PC-3 (cell line): ENCODE measurements at regions not wholly inside any gene's neighbourhood (a gene's known extent, or its start where the extent isn't known, plus 50 kb on each side); places are given as distances from the start of the nearest gene placed in this dataset.

Experiments
- ATAC-seq: fragments of 200-7000 bp; cut with Tn5 transposase; 2 replicates; pipeline ENCODE4 v1.9.1; 2020; ENCODE audit warnings: mild to moderate bottlenecking, moderate library complexity
- BruUV-seq: library from RNA; stranded (reverse); fragments of 400-500 nt; replicated peaks from 2 replicates; lab custom pipeline; 2021; lab: Mats Ljungman, UMichigan
- CTCF ChIA-PET: fragments of 300-600 bp; sonication (Branson Sonifier 250); formaldehyde crosslinking; loops from one replicate; lab custom pipeline; 2022; ENCODE audit warnings: antibody characterized with exemption; lab: Charles Lee
- POLR2A ChIA-PET: fragments of 300-600 bp; sonication (Branson Sonifier 250); formaldehyde crosslinking; loops from one replicate; lab custom pipeline; 2022; ENCODE audit warnings: antibody characterized with exemption; ENCODE audit not compliant: unreplicated experiment; lab: Charles Lee
- DNase-seq: peaks from one replicate; pipeline ENCODE4 v3.0.0-alpha.2; 2015
- H2AFZ ChIP-seq: fragments of 300-600 bp; sonication (generic); 2 replicates; pipeline ENCODE4 v1.6.0; 2016; ENCODE audit warnings: antibody characterized with exemption, low read length
- H3F3A ChIP-seq: fragments of 300-600 bp; sonication (generic); one replicate; pipeline ENCODE4 v1.6.0; 2017; ENCODE audit warnings: antibody characterized with exemption, low read length, control low read depth, mild to moderate bottlenecking; ENCODE audit not compliant: unreplicated experiment
- H3K27ac ChIP-seq: fragments of 300-600 bp; sonication (generic); 2 replicates; pipeline ENCODE4 v1.5.1; 2016; ENCODE audit warnings: mild to moderate bottlenecking, low read length
- H3K27me3 ChIP-seq: fragments of 300-600 bp; sonication (generic); 2 replicates; pipeline ENCODE4 v1.6.1; 2016; ENCODE audit warnings: low read length, mixed read lengths
- H3K36me3 ChIP-seq: fragments of 300-600 bp; sonication (generic); 2 replicates; pipeline ENCODE4 v1.6.1; 2016; ENCODE audit warnings: low read depth, mixed run types, low read length, mixed read lengths
- H3K4me1 ChIP-seq: fragments of 300-600 bp; sonication (generic); 2 replicates; pipeline ENCODE4 v1.5.1; 2016; ENCODE audit warnings: low read length; ENCODE audit not compliant: insufficient read depth
- H3K4me2 ChIP-seq: fragments of 300-600 bp; sonication (generic); 2 replicates; pipeline ENCODE4 v1.6.0; 2016; ENCODE audit warnings: low read length
- H3K4me3 ChIP-seq: fragments of 300-600 bp; sonication (generic); 2 replicates; pipeline ENCODE4 v1.5.1; 2016; ENCODE audit warnings: mild to moderate bottlenecking, low read length, mixed read lengths
- H3K79me2 ChIP-seq: fragments of 300-600 bp; sonication (generic); 2 replicates; pipeline ENCODE4 v1.6.1; 2017; ENCODE audit warnings: low read length, mixed read lengths
- H3K9ac ChIP-seq: fragments of 300-600 bp; sonication (generic); 2 replicates; pipeline ENCODE4 v1.6.0; 2016; ENCODE audit warnings: mild to moderate bottlenecking, low read length
- H3K9me2 ChIP-seq: fragments of 300-600 bp; sonication (generic); replicated peaks from 2 replicates; pipeline ENCODE4 v1.6.1; 2016; ENCODE audit warnings: mixed run types, low read length, mixed read lengths
- H3K9me3 ChIP-seq: fragments of 300-600 bp; sonication (generic); 2 replicates; pipeline ENCODE4 v1.6.1; 2016; ENCODE audit warnings: low read length, mixed read lengths
- H4K20me1 ChIP-seq: fragments of 300-600 bp; sonication (generic); 2 replicates; pipeline ENCODE4 v1.6.1; 2016; ENCODE audit warnings: low read length, mixed read lengths
- EZH2 ChIP-seq: fragments of 300-600 bp; sonication (generic); IDR thresholded peaks from one replicate; pipeline ENCODE4 v1.6.1; 2017; ENCODE audit warnings: antibody characterized with exemption, mild to moderate bottlenecking, low read length; ENCODE audit not compliant: unreplicated experiment
- EZH2phosphoT487 ChIP-seq: fragments of 300-600 bp; sonication (generic); IDR thresholded peaks from 2 replicates; pipeline ENCODE4 v1.6.1; 2018; ENCODE audit warnings: mild to moderate bottlenecking, antibody characterized with exemption, low read length, borderline replicate concordance
- intact Hi-C: fragments of 100-400 bp; cut with micrococcal nuclease; formaldehyde crosslinking; loops from 2 replicates; pipeline ENCODE4 v1.9.0; 2023
- TF ChIP-seq, protein P1 (sequence below): fragments of 300-600 bp; sonication (generic); conservative IDR thresholded peaks from 2 replicates; pipeline ENCODE4 v1.5.1; 2017; ENCODE audit warnings: antibody characterized with exemption, low read depth, mild to moderate bottlenecking, low read length

DNA sequence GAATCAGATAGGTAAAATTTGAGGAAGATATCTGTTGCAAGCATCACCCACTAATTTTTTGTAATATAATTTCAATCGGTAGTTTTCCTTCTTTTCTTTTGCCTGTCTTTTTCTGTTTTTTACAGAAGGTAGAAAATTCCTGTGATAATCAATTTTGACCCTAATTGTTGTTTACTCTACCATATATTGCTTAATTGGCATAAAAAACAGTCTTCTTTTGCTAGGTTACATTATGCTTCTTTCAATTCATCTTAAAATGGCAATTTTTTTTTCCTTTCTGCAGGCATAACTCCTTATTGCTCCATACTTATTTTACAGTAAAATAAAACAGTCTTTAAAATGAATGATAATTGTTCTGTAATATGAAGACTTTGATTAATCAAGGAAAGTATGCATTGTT, 286.2 kb upstream of the LRP1B start:
- no peak overlapping the region for H3K4me3 ChIP-seq
- H3K79me2 ChIP-seq = no peaks in the 10 kb centered on the region
- H3F3A ChIP-seq = no peaks in the 10 kb centered on the region
- H3K9me2 ChIP-seq = no peaks in the 10 kb centered on the region
- CTCF ChIA-PET = no interaction called here
- H3K27me3 ChIP-seq = peaks cover 6% of the 10 kb centered on the region; the same call in 1 of the 2 replicates
- H3K9ac ChIP-seq = no peak overlapping the region
- no peak overlapping the region for H2AFZ ChIP-seq
- H3K27ac ChIP-seq = no peak overlapping the region
- DNase-seq (no peak), ATAC-seq (no peak)
- intact Hi-C loops = no loop called here
- no TSS peak for BruUV-seq
- H3K4me1 ChIP-seq = no peaks in the 10 kb centered on the region
- TF ChIP-seq EZH2phosphoT487 = no peak
- H3K4me2 ChIP-seq = no peak overlapping the region
- H3K9me3 ChIP-seq = no peaks in the 10 kb centered on the region
- POLR2A ChIA-PET = no interaction called here
- no peaks in the 10 kb centered on the region for H4K20me1 ChIP-seq
- H3K36me3 ChIP-seq = no peaks in the 10 kb centered on the region

GRCh38 chr2:142415461-142415860, 284.6 kb upstream of the LRP1B start:
- H3K9me2 ChIP-seq = no peaks in the 10 kb centered on the region
- no peak for DNase-seq
- H3K27me3 ChIP-seq = peaks cover 8% of the 10 kb centered on the region; the same call in 1 of the 2 replicates
- intact Hi-C loops = no loop called here
- H3F3A ChIP-seq = no peaks in the 10 kb centered on the region
- H3K9me3 ChIP-seq = no peaks in the 10 kb centered on the region
- H3K4me2 ChIP-seq = no peak overlapping the region
- H3K36me3 ChIP-seq = no peaks in the 10 kb centered on the region
- no peak overlapping the region for H3K9ac ChIP-seq
- H3K27ac ChIP-seq = no peak overlapping the region
- H3K79me2 ChIP-seq = no peaks in the 10 kb centered on the region
- no peak overlapping the region for H2AFZ ChIP-seq
- BruUV-seq = no TSS peak
- H3K4me3 ChIP-seq = no peak overlapping the region
- no peaks in the 10 kb centered on the region for H3K4me1 ChIP-seq
- POLR2A ChIA-PET = no interaction called here
- no peaks in the 10 kb centered on the region for H4K20me1 ChIP-seq
- no peak for TF ChIP-seq EZH2phosphoT487
- CTCF ChIA-PET = no interaction called here
- ATAC-seq = no peak

DNA sequence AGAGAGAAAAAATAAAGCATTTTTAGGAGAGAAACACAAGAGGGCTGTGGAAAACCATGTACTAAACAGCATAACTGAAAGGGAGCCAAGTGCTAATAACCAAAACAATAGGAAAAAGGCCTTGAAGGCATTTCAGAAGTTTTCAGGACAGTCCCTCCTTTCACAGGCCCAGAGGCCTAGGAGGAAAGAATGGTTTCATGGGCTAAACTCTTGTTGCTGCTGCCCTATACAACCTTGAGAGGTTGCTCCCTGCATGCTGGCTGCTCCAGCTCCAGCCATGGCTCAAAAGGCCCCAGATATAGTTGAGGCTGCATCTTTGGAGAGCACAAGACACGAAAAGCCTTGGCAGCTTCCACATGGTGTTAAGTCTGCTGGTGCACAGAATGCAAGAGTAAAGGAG, 267.4 kb upstream of the LRP1B start:
- no peak for DNase-seq
- no peaks in the 10 kb centered on the region for H3K4me1 ChIP-seq
- no peak overlapping the region for H3K9ac ChIP-seq
- no peaks in the 10 kb centered on the region for H3K36me3 ChIP-seq
- TF ChIP-seq EZH2phosphoT487 (no peak), EZH2 (no peak)
- TF ChIP-seq, protein P1, sequence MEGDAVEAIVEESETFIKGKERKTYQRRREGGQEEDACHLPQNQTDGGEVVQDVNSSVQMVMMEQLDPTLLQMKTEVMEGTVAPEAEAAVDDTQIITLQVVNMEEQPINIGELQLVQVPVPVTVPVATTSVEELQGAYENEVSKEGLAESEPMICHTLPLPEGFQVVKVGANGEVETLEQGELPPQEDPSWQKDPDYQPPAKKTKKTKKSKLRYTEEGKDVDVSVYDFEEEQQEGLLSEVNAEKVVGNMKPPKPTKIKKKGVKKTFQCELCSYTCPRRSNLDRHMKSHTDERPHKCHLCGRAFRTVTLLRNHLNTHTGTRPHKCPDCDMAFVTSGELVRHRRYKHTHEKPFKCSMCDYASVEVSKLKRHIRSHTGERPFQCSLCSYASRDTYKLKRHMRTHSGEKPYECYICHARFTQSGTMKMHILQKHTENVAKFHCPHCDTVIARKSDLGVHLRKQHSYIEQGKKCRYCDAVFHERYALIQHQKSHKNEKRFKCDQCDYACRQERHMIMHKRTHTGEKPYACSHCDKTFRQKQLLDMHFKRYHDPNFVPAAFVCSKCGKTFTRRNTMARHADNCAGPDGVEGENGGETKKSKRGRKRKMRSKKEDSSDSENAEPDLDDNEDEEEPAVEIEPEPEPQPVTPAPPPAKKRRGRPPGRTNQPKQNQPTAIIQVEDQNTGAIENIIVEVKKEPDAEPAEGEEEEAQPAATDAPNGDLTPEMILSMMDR = no peak
- no peak overlapping the region for H2AFZ ChIP-seq
- no peaks in the 10 kb centered on the region for H3K79me2 ChIP-seq
- no peak overlapping the region for H3K27ac ChIP-seq
- no peaks in the 10 kb centered on the region for H4K20me1 ChIP-seq
- POLR2A ChIA-PET = no interaction called here
- no peak for ATAC-seq
- H3K9me2 ChIP-seq = no peaks in the 10 kb centered on the region
- CTCF ChIA-PET = no interaction called here
- no peaks in the 10 kb centered on the region for H3K27me3 ChIP-seq
- no peaks in the 10 kb centered on the region for H3K9me3 ChIP-seq
- intact Hi-C loops = no loop called here
- H3K4me3 ChIP-seq = no peak overlapping the region
- no peaks in the 10 kb centered on the region for H3F3A ChIP-seq
- H3K4me2 ChIP-seq = no peak overlapping the region
- no TSS peak for BruUV-seq

GRCh38 chr2:142395291-142395690, 264.5 kb upstream of the LRP1B start:
- Histone ChIP-seq H3K27ac (no peak overlapping the region), H3K79me2 (no peaks in the 10 kb centered on the region), H3K9me3 (no peaks in the 10 kb centered on the region), H3K4me1 (no peaks in the 10 kb centered on the region), H3K27me3 (no peaks in the 10 kb centered on the region), H3K4me2 (no peak overlapping the region), H3K36me3 (no peaks in the 10 kb centered on the region), H3K9me2 (no peaks in the 10 kb centered on the region), H3K4me3 (no peak overlapping the region), H3K9ac (no peak overlapping the region), H4K20me1 (no peaks in the 10 kb centered on the region), H2AFZ (no peak overlapping the region), H3F3A (no peaks in the 10 kb centered on the region)
- no peak for DNase-seq
- no TSS peak for BruUV-seq
- intact Hi-C loops = no loop called here
- ATAC-seq = no peak
- ChIA-PET POLR2A (no interaction called here), CTCF (no interaction called here)
- no peak for TF ChIP-seq EZH2
- TF ChIP-seq, protein P1 = no peak
- TF ChIP-seq EZH2phosphoT487 = no peak
